Body of pancreas (tissue), 4 donors: ENCODE measurements at regions not wholly inside any gene's neighbourhood (a gene's known extent, or its start where the extent isn't known, plus 50 kb on each side); places are given as distances from the start of the nearest gene placed in this dataset.

Experiments used
- POLR2A ChIP-seq, 3 donors: fragments of 450-650 bp; IDR thresholded peaks; one replicate each; pipeline ENCODE4 v1.6.1; 2016; ENCODE audit warnings: antibody characterized with exemption in 3 of 3, mild to moderate bottlenecking in 2 of 3
- TF ChIP-seq, protein P1 (sequence below), 7 experiments: fragments of 450-650 bp in 4 of 7; fragments of 200-600 bp in 3 of 7; sonication (generic) in 3 of 7; IDR thresholded peaks; one replicate each; pipeline ENCODE4 v1.5.1; 2016 to 2019; ENCODE audit warnings: antibody characterized with exemption in 7 of 7

DNA sequence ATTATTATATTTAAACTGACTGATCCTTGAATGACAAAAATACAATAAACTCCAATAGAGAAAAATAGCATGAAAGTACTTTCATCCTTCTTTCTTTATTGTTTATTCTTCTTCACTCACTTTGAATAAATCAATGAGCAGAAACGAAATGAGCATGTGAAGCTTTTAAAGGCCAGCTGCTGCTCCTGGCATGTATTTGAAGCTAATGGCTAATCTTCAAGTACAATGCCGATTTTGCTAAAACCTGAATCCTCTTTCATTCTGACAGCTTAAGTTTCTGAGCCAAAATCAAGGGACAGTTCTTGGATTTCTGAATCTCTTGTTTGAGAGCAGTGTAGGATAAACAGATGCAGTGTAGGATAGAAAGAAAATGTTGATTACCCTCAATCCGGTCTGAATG is 237.3 kb downstream of the CDH10 start:
- TF ChIP-seq, protein P1, sequence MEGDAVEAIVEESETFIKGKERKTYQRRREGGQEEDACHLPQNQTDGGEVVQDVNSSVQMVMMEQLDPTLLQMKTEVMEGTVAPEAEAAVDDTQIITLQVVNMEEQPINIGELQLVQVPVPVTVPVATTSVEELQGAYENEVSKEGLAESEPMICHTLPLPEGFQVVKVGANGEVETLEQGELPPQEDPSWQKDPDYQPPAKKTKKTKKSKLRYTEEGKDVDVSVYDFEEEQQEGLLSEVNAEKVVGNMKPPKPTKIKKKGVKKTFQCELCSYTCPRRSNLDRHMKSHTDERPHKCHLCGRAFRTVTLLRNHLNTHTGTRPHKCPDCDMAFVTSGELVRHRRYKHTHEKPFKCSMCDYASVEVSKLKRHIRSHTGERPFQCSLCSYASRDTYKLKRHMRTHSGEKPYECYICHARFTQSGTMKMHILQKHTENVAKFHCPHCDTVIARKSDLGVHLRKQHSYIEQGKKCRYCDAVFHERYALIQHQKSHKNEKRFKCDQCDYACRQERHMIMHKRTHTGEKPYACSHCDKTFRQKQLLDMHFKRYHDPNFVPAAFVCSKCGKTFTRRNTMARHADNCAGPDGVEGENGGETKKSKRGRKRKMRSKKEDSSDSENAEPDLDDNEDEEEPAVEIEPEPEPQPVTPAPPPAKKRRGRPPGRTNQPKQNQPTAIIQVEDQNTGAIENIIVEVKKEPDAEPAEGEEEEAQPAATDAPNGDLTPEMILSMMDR (IDR thresholded peaks at IDR 0.05) = no peak
- no peak for TF ChIP-seq POLR2A (IDR thresholded peaks at IDR 0.05)
